A673 (cell line): ENCODE measurements at regions not wholly inside any gene's neighbourhood (a gene's known extent, or its start where the extent isn't known, plus 50 kb on each side); places are given as distances from the start of the nearest gene placed in this dataset.

ENCODE experiments used
- BruUV-seq: library from RNA; stranded (reverse); fragments of 400-500 nt; replicated peaks from 2 replicates; lab custom pipeline; 2021; lab: Mats Ljungman, UMichigan
- CTCF ChIA-PET: fragments of 300-600 bp; sonication (Branson Sonifier 250); formaldehyde crosslinking; loops from one replicate; lab custom pipeline; 2022; ENCODE audit warnings: antibody characterized with exemption; lab: Charles Lee
- POLR2A ChIA-PET: fragments of 300-600 bp; sonication (Branson Sonifier 250); formaldehyde crosslinking; loops from one replicate; lab custom pipeline; 2022; ENCODE audit warnings: antibody characterized with exemption; ENCODE audit not compliant: low non-redundant PET; lab: Charles Lee
- DNase-seq: peaks from one replicate; pipeline ENCODE4 v3.0.0-alpha.2; 2015; ENCODE audit warnings: low spot score
- H3K27ac ChIP-seq: fragments of 200-600 bp; sonication (generic); 2 replicates; pipeline ENCODE4 v1.5.1; 2016; ENCODE audit warnings: mixed run types, low read depth, mild to moderate bottlenecking, mixed read lengths, antibody characterized with exemption, low read length; ENCODE audit not compliant: poor library complexity, severe bottlenecking
- H3K27me3 ChIP-seq: fragments of 200-600 bp; sonication (generic); replicated peaks from 2 replicates; pipeline ENCODE4 v1.6.1; 2017; ENCODE audit warnings: mixed run types, low read depth, mild to moderate bottlenecking, mixed read lengths, antibody characterized with exemption, low read length; ENCODE audit not compliant: insufficient read depth, poor library complexity
- H3K36me3 ChIP-seq: fragments of 200-600 bp; sonication (generic); 2 replicates; pipeline ENCODE4 v1.6.1; 2016; ENCODE audit warnings: mixed run types, mild to moderate bottlenecking, mixed read lengths, antibody characterized with exemption, low read length; ENCODE audit not compliant: insufficient read depth, poor library complexity, severe bottlenecking
- H3K4me1 ChIP-seq: fragments of 200-600 bp; sonication (generic); 2 replicates; pipeline ENCODE4 v1.6.1; 2017; ENCODE audit warnings: mixed run types, mild to moderate bottlenecking, mixed read lengths, antibody characterized with exemption, low read length; ENCODE audit not compliant: insufficient read depth, poor library complexity, severe bottlenecking
- H3K4me3 ChIP-seq: fragments of 200-600 bp; sonication (generic); 2 replicates; pipeline ENCODE4 v1.5.1; 2016; ENCODE audit warnings: low read depth, mixed run types, mild to moderate bottlenecking, mixed read lengths, low read length; ENCODE audit not compliant: poor library complexity, severe bottlenecking
- H3K9me3 ChIP-seq: fragments of 200-600 bp; sonication (generic); 2 replicates; pipeline ENCODE4 v1.6.1; 2016; ENCODE audit warnings: mixed run types, low read depth, mild to moderate bottlenecking, mixed read lengths, antibody characterized with exemption, low read length; ENCODE audit not compliant: poor library complexity, severe bottlenecking
- CTCF ChIP-seq: fragments of 300-800, 200-600 bp; sonication (generic); conservative IDR thresholded peaks from 2 replicates; pipeline ENCODE4 v1.5.1; 2017; ENCODE audit warnings: low read depth, mild to moderate bottlenecking, antibody characterized with exemption, low read length, moderate library complexity, mixed read lengths
- EZH2 ChIP-seq: fragments of 200-600 bp; sonication (generic); IDR thresholded peaks from 2 replicates; pipeline ENCODE4 v1.6.1; 2017; ENCODE audit warnings: borderline replicate concordance, low read depth, mild to moderate bottlenecking, mixed read lengths, antibody characterized with exemption, low read length; ENCODE audit not compliant: poor library complexity, severe bottlenecking
- intact Hi-C: fragments of 100-400 bp; cut with micrococcal nuclease; formaldehyde crosslinking; loops from one replicate; pipeline ENCODE4 v1.10.0; 2022; ENCODE audit not compliant: unreplicated experiment

GRCh38 chr14:76287063-76287462, 88.9 kb upstream of the ESRRB start:
- intact Hi-C loops = no loop called here
- H3K9me3 ChIP-seq = no peaks in the 10 kb centered on the region
- CTCF ChIA-PET = no interaction called here

GRCh38 chr14:76289276-76289675, 86.7 kb upstream of the ESRRB start:
- no peak overlapping the region for H3K4me3 ChIP-seq
- no peak for DNase-seq
- POLR2A ChIA-PET = no interaction called here
- H3K36me3 ChIP-seq = no peaks in the 10 kb centered on the region
- no peak for TF ChIP-seq EZH2
- TF ChIP-seq CTCF = no peak
- intact Hi-C loops = no loop called here
- CTCF ChIA-PET = no interaction called here
- peaks cover 78% of the 10 kb centered on the region for H3K27me3 ChIP-seq
- H3K9me3 ChIP-seq = no peaks in the 10 kb centered on the region
- no peak overlapping the region for H3K27ac ChIP-seq
- no peaks in the 10 kb centered on the region for H3K4me1 ChIP-seq
- no TSS peak for BruUV-seq

More at GRCh38 chr14:76287063-76287462, 88.9 kb upstream of the ESRRB start:
- POLR2A ChIA-PET = no interaction called here
- no peak overlapping the region for H3K4me3 ChIP-seq
- TF ChIP-seq CTCF (no peak), EZH2 (no peak)
- no TSS peak for BruUV-seq
- no peaks in the 10 kb centered on the region for H3K4me1 ChIP-seq
- no peaks in the 10 kb centered on the region for H3K36me3 ChIP-seq
- peaks cover 76% of the 10 kb centered on the region for H3K27me3 ChIP-seq
- no peak overlapping the region for H3K27ac ChIP-seq
- DNase-seq = no peak

GRCh38 chr14:76292561-76292960, 83.4 kb upstream of the ESRRB start:
- Histone ChIP-seq H3K36me3 (no peaks in the 10 kb centered on the region), H3K27ac (no peak overlapping the region), H3K9me3 (no peaks in the 10 kb centered on the region), H3K4me3 (no peak overlapping the region), H3K27me3 (peaks cover 77% of the 10 kb centered on the region), H3K4me1 (no peaks in the 10 kb centered on the region)
- intact Hi-C loops = no loop called here
- ChIA-PET POLR2A (no interaction called here), CTCF (no interaction called here)
- no TSS peak for BruUV-seq
- DNase-seq = no peak
- TF ChIP-seq EZH2 (no peak), CTCF (no peak)
